HepG2 (cell line): ENCODE measurements at regions not wholly inside any gene's neighbourhood (a gene's known extent, or its start where the extent isn't known, plus 50 kb on each side); places are given as distances from the start of the nearest gene placed in this dataset.

Experiments used
- ATAC-seq: fragments of 200-7000 bp; cut with Tn5 transposase; 3 replicates; pipeline ENCODE4 v1.9.1; 2020; ENCODE audit warnings: mild to moderate bottlenecking, moderate library complexity
- BruUV-seq: library from RNA; stranded (reverse); fragments of 400-500 nt; replicated peaks from 2 replicates; lab custom pipeline; 2021; lab: Mats Ljungman, UMichigan
- CTCF ChIA-PET: fragments of 300-600 bp; formaldehyde crosslinking; extraction: SDS; loops from one replicate; lab custom pipeline; 2021; ENCODE audit warnings: low total read pairs, inconsistent platforms, low intra/inter-chr PET ratio; lab: Yijun Ruan, JAX
- POLR2A ChIA-PET: fragments of 350-600 bp; sonication (Branson Sonifier 250); formaldehyde crosslinking; loops from one replicate; lab custom pipeline; 2020; ENCODE audit warnings: antibody characterized with exemption, inconsistent platforms; lab: Yijun Ruan, JAX
- DNase-seq: peaks from one replicate; pipeline ENCODE4 v3.0.0-alpha.2; 2015; ENCODE audit warnings: low spot score
- FAIRE-seq: peaks from 3 replicates; lab custom pipeline; 2011; peaks lifted over from hg19 to GRCh38; lab: Jason Lieb, UNC
- H2AFZ ChIP-seq: one replicate; pipeline ENCODE4 v1.6.1; 2011; ENCODE audit warnings: low read length, inconsistent platforms
- H3K27ac ChIP-seq: fragments of 300-600 bp; 3 replicates; pipeline ENCODE4 v1.8.0; 2011; ENCODE audit warnings: mixed run types, mild to moderate bottlenecking, mixed read lengths, low read length, inconsistent platforms; ENCODE audit not compliant: insufficient read depth; ENCODE audit errors: extremely low read length
- H3K27me3 ChIP-seq, 2 experiments: fragments of 200-600 bp in 1 of 2; 2 replicates in 1 of 2; 3 replicates in 1 of 2; pipeline versions ENCODE4 v1.6.0 to v1.8.0; 2011; ENCODE audit warnings: low read length in 2 of 2, mild to moderate bottlenecking in 2 of 2, moderate library complexity in 2 of 2, inconsistent platforms in 1 of 2; ENCODE audit not compliant: insufficient read depth in 2 of 2, control insufficient read depth in 1 of 2
- H3K36me3 ChIP-seq, 2 experiments: fragments of 200-600 bp in 1 of 2; replicated peaks in 1 of 2; 2 replicates in 1 of 2; 3 replicates in 1 of 2; pipeline versions ENCODE4 v1.5.1 to v1.8.0; 2011; ENCODE audit warnings: low read length in 2 of 2, inconsistent platforms in 1 of 2; ENCODE audit not compliant: insufficient read depth in 2 of 2, control insufficient read depth in 1 of 2
- H3K4me1 ChIP-seq: 2 replicates; pipeline ENCODE4 v1.5.1; 2012; ENCODE audit warnings: low read length, inconsistent platforms; ENCODE audit not compliant: insufficient read depth
- H3K4me2 ChIP-seq: 2 replicates; pipeline ENCODE4 v1.6.0; 2011; ENCODE audit warnings: low read depth, low read length, inconsistent platforms
- H3K4me3 ChIP-seq, 3 experiments: fragments of 200-600 bp in 1 of 3; sonication (generic), shearing (Covaris generic) in 1 of 3; replicated peaks in 1 of 3; 2 replicates each; pipeline ENCODE4 v1.5.1; 2011 to 2016; ENCODE audit warnings: low read length in 3 of 3, inconsistent platforms in 2 of 3, low read depth in 2 of 3, mild to moderate bottlenecking in 2 of 3, control low read depth in 1 of 3, mixed read lengths in 1 of 3; ENCODE audit not compliant: insufficient read depth in 1 of 3
- H3K79me2 ChIP-seq: one replicate; pipeline ENCODE4 v1.6.1; 2011; ENCODE audit warnings: low read length, inconsistent platforms; ENCODE audit not compliant: insufficient read depth
- H3K9ac ChIP-seq: 2 replicates; pipeline ENCODE4 v1.6.0; 2011; ENCODE audit warnings: mild to moderate bottlenecking, low read depth, low read length, inconsistent platforms; ENCODE audit not compliant: insufficient read depth
- H3K9me3 ChIP-seq: 2 replicates; pipeline ENCODE4 v1.5.1; 2012; ENCODE audit warnings: mild to moderate bottlenecking, low read length
- H4K20me1 ChIP-seq: 2 replicates; pipeline ENCODE4 v1.6.0; 2011; ENCODE audit warnings: inconsistent platforms, mild to moderate bottlenecking, low read length, moderate library complexity; ENCODE audit not compliant: insufficient read depth
- ARNT2 ChIP-seq: sonication (generic); formaldehyde crosslinking; IDR thresholded peaks from 2 replicates; pipeline ENCODE4 v1.8.0; 2022; ENCODE audit warnings: mild to moderate bottlenecking, low read depth, missing genetic modification reagents, moderate library complexity
- ATF3 ChIP-seq: sonication (generic); formaldehyde crosslinking; IDR thresholded peaks from 2 replicates; pipeline ENCODE4 v1.4.0; 2020; ENCODE audit warnings: missing genetic modification reagents
- BCL3 ChIP-seq: sonication (generic); formaldehyde crosslinking; IDR thresholded peaks from 2 replicates; pipeline ENCODE4 v1.5.1; 2020; ENCODE audit warnings: mild to moderate bottlenecking, missing genetic modification reagents, moderate library complexity
- BCLAF1 ChIP-seq: fragments of 450-650 bp; IDR thresholded peaks from 2 replicates; pipeline ENCODE4 v1.6.1; 2017; ENCODE audit warnings: mild to moderate bottlenecking
- CBX5 ChIP-seq: sonication (generic); formaldehyde crosslinking; IDR thresholded peaks from 2 replicates; pipeline ENCODE4 v1.4.0; 2020; ENCODE audit warnings: missing genetic modification reagents, borderline replicate concordance
- KLF12 ChIP-seq: sonication (generic); formaldehyde crosslinking; IDR thresholded peaks from 2 replicates; pipeline ENCODE4 v1.4.0; 2020; ENCODE audit warnings: missing genetic modification reagents, borderline replicate concordance
- MLXIP ChIP-seq: sonication (generic); formaldehyde crosslinking; IDR thresholded peaks from 2 replicates; pipeline ENCODE4 v1.9.0; 2021; ENCODE audit warnings: missing genetic modification reagents, borderline replicate concordance
- TCF12 ChIP-seq, 2 experiments: fragments of 450-650 bp in 1 of 2; sonication (generic) in 1 of 2; formaldehyde crosslinking in 1 of 2; IDR thresholded peaks; 2 replicates each; pipeline versions ENCODE4 v1.6.1 to v1.8.0; 2017 to 2022; ENCODE audit warnings: antibody characterized with exemption in 1 of 2, mild to moderate bottlenecking in 1 of 2, missing genetic modification reagents in 1 of 2, moderate library complexity in 1 of 2
- XBP1 ChIP-seq: sonication (generic); formaldehyde crosslinking; IDR thresholded peaks from 2 replicates; pipeline ENCODE4 v1.5.0; 2020; ENCODE audit warnings: missing genetic modification reagents
- ZC3H4 ChIP-seq: sonication (generic); formaldehyde crosslinking; IDR thresholded peaks from 2 replicates; pipeline ENCODE4 v1.4.0; 2020; ENCODE audit warnings: missing genetic modification reagents, borderline replicate concordance
- ZFY ChIP-seq: sonication (generic); formaldehyde crosslinking; IDR thresholded peaks from 2 replicates; pipeline ENCODE4 v1.4.0; 2020; ENCODE audit warnings: missing genetic modification reagents
- ZHX1 ChIP-seq: sonication (generic); formaldehyde crosslinking; IDR thresholded peaks from 2 replicates; pipeline ENCODE4 v1.8.1; 2022; ENCODE audit warnings: low read depth, mild to moderate bottlenecking, missing genetic modification reagents
- ZNF121 ChIP-seq: sonication (generic); formaldehyde crosslinking; IDR thresholded peaks from 2 replicates; pipeline ENCODE4 v1.5.0; 2020; ENCODE audit warnings: mild to moderate bottlenecking, missing genetic modification reagents
- ZNF780A ChIP-seq: sonication (generic); formaldehyde crosslinking; IDR thresholded peaks from 2 replicates; pipeline ENCODE4 v1.8.0; 2022; ENCODE audit warnings: mild to moderate bottlenecking, missing genetic modification reagents, moderate library complexity
- WGBS: methylation state at CpG from one replicate; pipeline ENCODE4 v1.1.6; 2017; ENCODE audit warnings: low lambda C conversion rate; 5-methylcytosine and 5-hydroxymethylcytosine counted together
- in situ Hi-C: cut with HindIII; loops from 2 replicates; pipeline ENCODE4 v1.10.0; 2017; ENCODE audit warnings: low pct_unique_long_range_greater_than_20kb; ENCODE audit not compliant: extremely low pct_ligation_motif_present
- intact Hi-C: fragments of 100-400 bp; cut with micrococcal nuclease; formaldehyde crosslinking; loops from one replicate; pipeline ENCODE4 v1.10.0; 2022; ENCODE audit not compliant: unreplicated experiment

GRCh38 chr18:44597797-44598196 is 82.9 kb upstream of the SETBP1 start:
- ChIA-PET POLR2A (no interaction called here), CTCF (no interaction called here)
- intact Hi-C loops, result no loop called here
- WGBS, result 0% methylated on average over 3 of the region's 3 CpGs
- Histone ChIP-seq H3K4me2 (no peak overlapping the region), H3K36me3 (no peaks in the 10 kb centered on the region), H3K4me1 (no peaks in the 10 kb centered on the region), H3K9me3 (no peaks in the 10 kb centered on the region), H3K27ac (no peak overlapping the region), H3K79me2 (no peaks in the 10 kb centered on the region), H4K20me1 (no peaks in the 10 kb centered on the region), H3K4me3 (no peak overlapping the region), H3K27me3 (no peaks in the 10 kb centered on the region), H3K9ac (no peak overlapping the region), H2AFZ (no peak overlapping the region)
- no peak for FAIRE-seq
- in situ Hi-C loops, result no loop called here
- no peak for TF ChIP-seq KLF12 (CRISPR knock-in tag)
- no peak for TF ChIP-seq ZNF121 (CRISPR knock-in tag)
- no peak for TF ChIP-seq BCLAF1
- TF ChIP-seq CBX5, result no peak
- no peak for TF ChIP-seq ZFY
- TF ChIP-seq MLXIP (CRISPR knock-in tag), result no peak
- TF ChIP-seq ZNF780A, result no peak
- no peak for TF ChIP-seq ARNT2 (CRISPR knock-in tag)
- no peak for TF ChIP-seq ZC3H4 (CRISPR knock-in tag)
- TF ChIP-seq BCL3, result no peak
- no peak for TF ChIP-seq XBP1 (CRISPR knock-in tag)
- no peak for TF ChIP-seq TCF12 (IDR thresholded peaks at IDR 0.05)
- no peak for TF ChIP-seq TCF12 (CRISPR knock-in tag; IDR thresholded peaks at IDR 0.05)
- TF ChIP-seq ZHX1 (CRISPR knock-in tag), result no peak
- no peak for TF ChIP-seq ATF3 (CRISPR knock-in tag)
- no peak for ATAC-seq
- no TSS peak for BruUV-seq
- no peak for DNase-seq
